ENCODE measurements at regions not wholly inside any gene's neighbourhood (a gene's known extent, or its start where the extent isn't known, plus 50 kb on each side); places are given as distances from the start of the nearest gene placed in this dataset.
"Not testable (repeated sequence)": the region's sequence is repeated elsewhere in the genome, so short reads cannot be mapped to it uniquely, and the experiment has no call there.

- DNase-seq: no peak
These were observed 1256.0 kb downstream of the AMY1C start for GRCh38 chr1:105005594-105006195.

GRCh38 chr1:105017587-105017986, 1267.9 kb downstream of the AMY1C start:
- DNase-seq: no peak

GRCh38 chr1:105023719-105024118, 1274.0 kb downstream of the AMY1C start:
- DNase-seq: no peak

DNA sequence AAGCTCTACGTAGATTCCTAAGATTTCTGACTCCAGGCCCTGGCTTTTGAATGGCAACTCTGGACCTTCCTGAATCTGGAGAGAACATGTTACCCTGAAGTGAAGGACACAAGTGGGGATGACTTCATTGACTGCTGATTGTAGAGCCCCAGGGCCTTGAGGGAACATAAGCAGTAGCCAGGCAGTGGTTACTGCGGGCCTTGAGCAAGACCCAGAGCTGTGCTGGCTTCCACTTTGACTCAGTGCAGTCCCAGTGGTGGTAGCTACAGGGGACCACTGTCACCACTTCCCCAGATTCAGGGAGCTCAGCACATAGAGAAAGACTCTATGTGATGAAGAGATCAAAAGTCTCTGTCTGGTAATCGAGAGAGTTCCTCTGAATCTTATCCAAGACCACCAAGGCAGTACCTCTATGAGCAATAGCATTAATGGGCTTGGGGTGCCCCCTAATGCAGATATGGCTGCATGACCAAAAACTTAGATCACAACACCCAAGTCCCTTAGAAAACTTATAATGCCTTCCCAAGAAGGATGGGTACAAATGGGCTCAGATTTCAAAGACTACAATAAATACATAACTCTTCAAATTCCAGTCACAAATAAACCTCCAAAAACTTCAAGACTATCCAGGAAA, 1278.3 kb downstream of the AMY1C start:
- DNase-seq: no peak

- DNase-seq: no peak
These were observed 1322.7 kb downstream of the AMY1C start for GRCh38 chr1:105072446-105072845.

DNA sequence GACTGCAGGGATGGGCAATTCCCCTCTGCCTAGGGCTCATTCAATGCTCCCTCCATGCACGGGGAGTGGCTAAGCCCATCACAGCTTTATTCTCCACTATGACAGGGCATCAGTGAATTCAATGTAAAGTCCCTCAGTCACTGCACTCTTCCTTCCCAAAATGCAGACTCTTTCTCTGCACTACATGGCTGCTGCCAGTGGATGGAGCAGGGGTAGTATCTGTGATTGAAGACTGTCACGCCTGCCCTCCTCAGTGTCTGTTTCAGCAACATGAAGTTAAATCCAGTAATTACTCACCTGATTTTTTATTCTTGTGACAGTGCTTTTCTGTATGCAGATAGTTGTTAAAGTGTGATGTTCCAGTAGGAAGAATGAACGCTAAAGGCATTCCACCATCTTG, 1323.2 kb downstream of the AMY1C start:
- no peak for DNase-seq

GRCh38 chr1:105073660-105074059, 1324.0 kb downstream of the AMY1C start:
- DNase-seq: no peak

- no peak for DNase-seq
These were observed 1333.9 kb downstream of the AMY1C start for GRCh38 chr1:105083611-105084010.

GRCh38 chr1:105087506-105087905, 1337.8 kb downstream of the AMY1C start:
- DNase-seq: no peak

DNA sequence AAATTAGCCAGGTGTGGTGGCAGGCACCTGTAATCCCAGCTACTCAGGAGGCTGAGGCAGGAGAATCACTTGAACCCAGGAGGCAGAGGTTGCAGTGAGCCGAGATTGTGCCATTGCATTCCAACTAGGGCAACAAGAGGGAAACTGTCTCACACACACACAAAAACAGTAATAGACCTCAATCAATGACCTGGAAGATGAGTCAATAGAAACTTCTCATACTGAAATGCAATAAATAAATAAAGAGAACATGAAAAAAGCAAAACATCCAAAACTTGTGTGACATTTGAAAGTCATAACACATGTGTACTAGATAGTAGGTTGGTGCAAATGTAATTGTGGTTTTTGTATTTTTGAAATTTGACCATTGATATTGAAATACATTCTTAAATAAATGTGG, 1338.5 kb downstream of the AMY1C start:
- DNase-seq: no peak

DNA sequence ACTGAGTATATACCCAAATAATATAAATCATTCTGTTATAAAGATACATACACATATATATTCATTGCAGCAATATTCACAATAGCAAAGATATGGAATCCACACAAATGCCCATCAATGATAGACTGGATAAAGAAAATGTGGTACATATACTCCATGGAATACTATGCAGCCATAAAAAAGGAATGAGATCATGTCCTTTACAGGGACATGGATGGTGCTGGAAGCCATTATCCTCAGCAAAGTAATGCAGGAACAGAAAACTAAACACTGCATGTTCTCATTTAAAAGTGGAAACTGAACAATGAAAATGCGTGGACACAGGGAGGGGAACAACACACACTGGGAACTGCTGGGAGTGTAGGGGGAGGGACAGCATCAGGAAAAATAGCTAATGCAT, 1344.2 kb downstream of the AMY1C start:
- DNase-seq: not testable (repeated sequence)

- DNase-seq: no peak
These were observed 1350.4 kb downstream of the AMY1C start for GRCh38 chr1:105100102-105100501.

DNA sequence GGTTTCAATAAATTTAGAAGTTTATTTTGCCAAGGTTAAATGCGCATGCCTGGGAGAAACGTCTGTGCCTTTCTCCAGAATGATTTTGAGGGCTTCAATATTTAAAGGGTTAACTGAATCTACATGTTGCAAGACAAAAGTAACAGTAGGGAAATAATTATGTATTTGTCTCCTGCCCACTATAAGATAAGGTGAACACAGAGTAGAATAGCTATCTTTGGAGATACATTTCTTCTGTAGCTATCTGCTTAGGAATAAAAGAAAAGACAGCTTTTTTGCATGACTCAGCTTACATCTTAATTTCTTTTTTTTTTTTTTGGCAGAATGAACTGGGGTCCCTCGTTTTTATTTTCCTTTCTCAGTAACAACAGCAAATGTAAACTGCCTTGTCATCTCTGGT, 1351.6 kb downstream of the AMY1C start:
- no peak for DNase-seq

- DNase-seq: no peak
These were observed 1352.7 kb downstream of the AMY1C start for GRCh38 chr1:105102371-105102770.

- DNase-seq: no peak
These were observed 1372.3 kb downstream of the AMY1C start for GRCh38 chr1:105122041-105122440.

DNA sequence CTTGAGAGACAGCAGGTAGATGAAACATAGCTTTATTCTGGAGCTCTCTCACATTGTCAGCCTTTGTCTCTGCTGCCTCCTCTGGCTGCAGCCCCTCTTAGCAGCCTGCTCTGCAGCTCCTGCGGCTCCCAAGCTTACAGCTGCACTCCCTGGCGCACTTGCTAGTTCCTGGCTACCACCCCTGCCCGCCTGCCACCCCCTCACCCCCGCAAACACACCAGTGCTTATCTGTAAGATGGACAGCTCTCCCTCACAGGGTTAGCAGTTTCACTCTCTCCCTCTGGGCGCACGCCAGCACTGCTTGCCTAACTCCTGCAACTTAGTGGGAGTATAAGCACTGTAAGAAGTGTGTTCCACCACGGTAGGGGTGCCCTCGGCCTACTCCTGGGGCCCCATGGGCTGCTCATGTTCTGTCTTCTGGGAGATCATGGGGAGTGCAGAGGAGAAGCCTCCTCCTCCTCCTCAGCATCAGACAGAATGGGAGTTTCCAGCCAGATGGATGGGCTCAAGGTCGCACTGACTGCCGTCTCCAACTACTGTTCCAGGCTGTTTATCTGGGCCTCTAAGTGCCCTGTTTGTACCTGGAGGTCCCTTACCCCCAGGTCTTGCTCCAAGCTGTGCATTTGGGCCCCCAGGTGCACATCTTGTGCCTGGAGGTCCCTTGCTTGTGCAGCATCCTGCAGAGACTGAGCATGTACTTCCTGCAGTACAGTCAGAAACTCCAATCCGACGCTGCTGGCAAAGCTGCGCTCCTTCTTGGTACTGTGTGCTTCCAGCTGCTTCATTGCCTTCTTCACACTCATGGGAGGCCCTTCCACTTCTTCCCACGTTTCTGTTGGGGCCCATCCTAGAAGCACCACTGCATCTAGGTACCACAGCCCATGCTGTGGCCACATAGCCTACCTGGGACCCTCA, 1388.1 kb downstream of the AMY1C start:
- DNase-seq: no peak

- no peak for DNase-seq
These were observed 1388.8 kb downstream of the AMY1C start for GRCh38 chr1:105138458-105138893.

GRCh38 chr1:105172788-105173187, 1423.1 kb downstream of the AMY1C start:
- DNase-seq: no peak

DNA sequence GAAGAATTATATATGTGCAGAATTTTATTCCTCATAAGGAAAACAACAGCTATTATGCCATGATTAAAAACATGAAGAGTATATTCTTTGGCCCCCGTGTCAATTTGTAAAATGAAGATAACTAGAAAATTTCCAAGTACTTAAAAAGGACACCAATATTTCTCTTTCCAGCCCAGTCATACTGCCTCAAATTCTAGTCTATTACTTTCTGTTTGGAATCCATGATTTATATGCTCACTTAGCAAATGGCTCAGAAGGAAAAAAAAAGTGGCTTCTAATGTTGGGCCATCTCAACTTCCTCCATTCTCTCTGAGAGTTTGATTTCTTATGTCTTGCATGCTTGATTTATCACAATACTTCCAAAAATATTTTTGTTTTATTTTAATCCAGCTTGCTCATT, 1431.1 kb downstream of the AMY1C start:
- DNase-seq: no peak

GRCh38 chr1:105204836-105205371, 1455.2 kb downstream of the AMY1C start:
- no peak for DNase-seq

DNA sequence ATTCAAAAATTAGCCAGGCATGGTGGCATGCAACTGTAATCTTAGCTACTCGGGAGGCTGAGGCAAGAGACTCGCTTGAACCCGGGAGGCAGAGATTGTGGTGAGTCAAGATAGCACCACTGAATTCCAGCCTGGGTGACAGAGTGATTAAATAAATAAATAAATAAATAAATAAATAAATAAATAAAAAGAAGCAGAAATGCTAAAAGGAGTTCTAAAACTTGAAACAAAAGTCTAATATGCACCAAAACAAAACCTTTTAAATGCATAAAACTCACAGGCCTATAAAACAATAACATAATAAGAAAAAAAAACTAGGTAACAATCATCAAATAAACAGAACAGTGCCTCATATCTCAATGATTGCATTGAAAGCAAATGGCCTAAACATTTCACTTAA, 1458.9 kb downstream of the AMY1C start:
- DNase-seq: no peak

- DNase-seq: no peak
These were observed 1461.0 kb downstream of the AMY1C start for GRCh38 chr1:105210747-105211146.

DNA sequence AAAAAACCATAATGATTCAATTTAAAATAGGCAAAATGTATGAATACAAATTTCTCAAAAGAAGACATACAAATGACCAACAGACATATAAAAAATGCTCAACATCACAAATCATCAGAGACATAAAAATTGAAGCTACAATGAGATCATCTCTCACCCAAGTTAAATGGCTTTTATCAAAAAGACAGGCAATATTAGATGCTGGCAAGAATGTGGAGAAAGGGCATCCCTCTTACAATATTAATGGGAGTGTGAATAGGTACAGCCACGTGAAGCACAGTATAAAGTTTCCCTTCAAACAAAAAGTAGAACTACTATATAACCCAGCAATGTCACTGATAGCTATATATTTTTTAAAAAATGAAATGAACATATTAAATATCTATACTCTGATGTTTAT, 1481.7 kb downstream of the AMY1C start:
- DNase-seq: no peak

GRCh38 chr1:105243411-105243810, 1493.7 kb downstream of the AMY1C start:
- no peak for DNase-seq

All from stimulated activated CD4-positive, alpha-beta T cell treated with anti-CD3 and anti-CD28 coated beads, Interleukin-2, amount 100 ng/mL, for 48 hours (primary cell).